IMR-90 (cell line): ENCODE measurements at regions not wholly inside any gene's neighbourhood (a gene's known extent, or its start where the extent isn't known, plus 50 kb on each side); places are given as distances from the start of the nearest gene placed in this dataset.

Experiments
- ATAC-seq: fragments of 200-7000 bp; cut with Tn5 transposase; 2 replicates; pipeline ENCODE4 v1.9.1; 2020; ENCODE audit warnings: low read depth, mild to moderate bottlenecking, moderate library complexity
- BruUV-seq: library from RNA; stranded (reverse); fragments of 400-500 nt; replicated peaks from 2 replicates; lab custom pipeline; 2021; lab: Mats Ljungman, UMichigan
- CTCF ChIA-PET: fragments of 300-600 bp; formaldehyde crosslinking; extraction: SDS; loops from one replicate; lab custom pipeline; 2021; ENCODE audit warnings: antibody characterized with exemption; lab: Yijun Ruan, JAX
- POLR2A ChIA-PET: fragments of 300-600 bp; sonication (Branson Sonifier 250); formaldehyde crosslinking; loops from one replicate; lab custom pipeline; 2022; ENCODE audit warnings: antibody characterized with exemption; ENCODE audit not compliant: unreplicated experiment; lab: Charles Lee
- DNase-seq: peaks from one replicate; pipeline ENCODE4 v3.0.0; 2013
- H2AFZ ChIP-seq: replicated peaks from 2 replicates; pipeline ENCODE3; 2013; ENCODE audit warnings: low read length, mild to moderate bottlenecking; ENCODE audit not compliant: poor library complexity
- H2AK5ac ChIP-seq: 2 replicates; pipeline ENCODE4 v1.6.1; 2013; ENCODE audit warnings: low read depth, low read length, inconsistent platforms
- H2AK9ac ChIP-seq: replicated peaks from 2 replicates; pipeline ENCODE3; 2013; ENCODE audit warnings: mild to moderate bottlenecking, low read depth, low read length, moderate library complexity; ENCODE audit not compliant: poor library complexity
- H2BK120ac ChIP-seq: 2 replicates; pipeline ENCODE4 v1.6.1; 2013; ENCODE audit warnings: low read depth, low read length, inconsistent platforms
- H2BK15ac ChIP-seq: 3 replicates; pipeline ENCODE4 v1.6.1; 2013; ENCODE audit warnings: low read depth, low read length, inconsistent platforms
- H2BK20ac ChIP-seq: 2 replicates; pipeline ENCODE4 v1.6.1; 2013; ENCODE audit warnings: low read depth, mild to moderate bottlenecking, inconsistent platforms, low read length, moderate library complexity
- H2BK5ac ChIP-seq: 2 replicates; pipeline ENCODE4 v1.6.1; 2013; ENCODE audit warnings: mild to moderate bottlenecking, low read depth, low read length, inconsistent platforms; ENCODE audit not compliant: poor library complexity, severe bottlenecking
- H3K14ac ChIP-seq: replicated peaks from 2 replicates; pipeline ENCODE4 v1.6.1; 2013; ENCODE audit warnings: low read depth, low read length, inconsistent platforms
- H3K18ac ChIP-seq: 2 replicates; pipeline ENCODE4 v1.6.1; 2013; ENCODE audit warnings: low read depth, low read length, control low read depth
- H3K23ac ChIP-seq: 2 replicates; pipeline ENCODE4 v1.6.1; 2013; ENCODE audit warnings: low read depth, low read length, inconsistent platforms
- H3K27ac ChIP-seq: 2 replicates; pipeline ENCODE4 v1.5.1; 2013; ENCODE audit warnings: mild to moderate bottlenecking, control low read depth, low read length; ENCODE audit not compliant: insufficient read depth
- H3K27me3 ChIP-seq: 2 replicates; pipeline ENCODE4 v1.6.1; 2013; ENCODE audit warnings: low read length; ENCODE audit not compliant: control insufficient read depth, insufficient read depth
- H3K36me3 ChIP-seq: 2 replicates; pipeline ENCODE4 v1.6.1; 2013; ENCODE audit warnings: low read length, mixed read lengths; ENCODE audit not compliant: control insufficient read depth, insufficient read depth
- H3K4ac ChIP-seq: 2 replicates; pipeline ENCODE4 v1.6.1; 2013; ENCODE audit warnings: low read depth, low read length, inconsistent platforms
- H3K4me1 ChIP-seq: 2 replicates; pipeline ENCODE4 v1.6.1; 2013; ENCODE audit warnings: low read length, mixed read lengths; ENCODE audit not compliant: control insufficient read depth, insufficient read depth
- H3K4me2 ChIP-seq: 2 replicates; pipeline ENCODE4 v1.6.1; 2013; ENCODE audit warnings: low read depth, mild to moderate bottlenecking, control low read depth, low read length, moderate library complexity
- H3K4me3 ChIP-seq: 2 replicates; pipeline ENCODE4 v1.5.1; 2013; ENCODE audit warnings: low read depth, mild to moderate bottlenecking, control low read depth, low read length, moderate library complexity; ENCODE audit not compliant: insufficient read depth
- H3K56ac ChIP-seq: 2 replicates; pipeline ENCODE4 v1.6.1; 2013; ENCODE audit warnings: low read length, inconsistent platforms; ENCODE audit not compliant: insufficient read depth; ENCODE audit errors: extremely low read depth
- H3K79me1 ChIP-seq, 2 experiments: 2 replicates each; pipeline ENCODE4 v1.6.1; 2013; ENCODE audit warnings: low read length in 2 of 2, inconsistent platforms in 1 of 2, low read depth in 1 of 2
- H3K9ac ChIP-seq: 2 replicates; pipeline ENCODE4 v1.6.1; 2013; ENCODE audit warnings: low read depth, low read length, control low read depth
- H3K9me1 ChIP-seq: 2 replicates; pipeline ENCODE4 v1.6.1; 2013; ENCODE audit warnings: low read length, inconsistent platforms; ENCODE audit not compliant: insufficient read depth
- H3K9me3 ChIP-seq: 2 replicates; pipeline ENCODE4 v1.6.1; 2013; ENCODE audit warnings: low read length; ENCODE audit not compliant: control insufficient read depth, insufficient read depth
- H4K20me1 ChIP-seq: 2 replicates; pipeline ENCODE4 v1.6.1; 2013; ENCODE audit warnings: low read length, inconsistent platforms; ENCODE audit not compliant: insufficient read depth
- H4K5ac ChIP-seq: 2 replicates; pipeline ENCODE4 v1.6.1; 2013; ENCODE audit warnings: mild to moderate bottlenecking, low read depth, low read length, control low read depth
- H4K8ac ChIP-seq, 2 experiments: 2 replicates each; pipeline ENCODE4 v1.6.1; 2013; ENCODE audit warnings: low read depth in 2 of 2, low read length in 2 of 2, control low read depth in 1 of 2, inconsistent platforms in 1 of 2
- H4K91ac ChIP-seq: 2 replicates; pipeline ENCODE4 v1.6.1; 2013; ENCODE audit warnings: low read depth, low read length, inconsistent platforms; ENCODE audit not compliant: insufficient read depth
- BHLHE40 ChIP-seq: fragments of 150-350 bp; IDR thresholded peaks from 2 replicates; pipeline ENCODE4 v1.6.1; 2016; ENCODE audit warnings: mild to moderate bottlenecking, low read depth, low read length
- CEBPB ChIP-seq: IDR thresholded peaks from 2 replicates; pipeline ENCODE4 v1.6.1; 2012; ENCODE audit warnings: low read depth, low read length, improper control_type of control experiment
- MAFK ChIP-seq: IDR thresholded peaks from 2 replicates; pipeline ENCODE4 v1.6.1; 2012; ENCODE audit warnings: low read depth, low read length, improper control_type of control experiment
- MXI1 ChIP-seq: IDR thresholded peaks from 2 replicates; pipeline ENCODE4 v1.6.1; 2012; ENCODE audit warnings: low read depth, mild to moderate bottlenecking, low read length, moderate library complexity, borderline replicate concordance
- RAD21 ChIP-seq: IDR thresholded peaks from 2 replicates; pipeline ENCODE4 v1.6.1; 2012; ENCODE audit warnings: low read length, improper control_type of control experiment
- RFX5 ChIP-seq: IDR thresholded peaks from 2 replicates; pipeline ENCODE4 v1.8.0; 2012; ENCODE audit warnings: low read depth, mild to moderate bottlenecking, low read length, moderate library complexity
- USF2 ChIP-seq: fragments of 150-350 bp; IDR thresholded peaks from 2 replicates; pipeline ENCODE4 v1.6.1; 2017; ENCODE audit warnings: mild to moderate bottlenecking, antibody characterized with exemption, low read length, low read depth
- WGBS, 2 experiments: methylation state at CpG; one replicate each; pipeline versions ENCODE4 v1.1.5 to v1.1.7; 2013; ENCODE audit warnings: missing lambda C conversion rate in 2 of 2; ENCODE audit not compliant: insufficient read length in 1 of 2; ENCODE audit errors: extremely low coverage in 2 of 2; 5-methylcytosine and 5-hydroxymethylcytosine counted together
- dilution Hi-C: fragments of 300-500 bp; cut with HindIII; formaldehyde crosslinking; loops from one replicate; pipeline ENCODE4 v1.14.3; 2018; ENCODE audit warnings: low sequenced_read_pairs; ENCODE audit not compliant: unreplicated experiment
- in situ Hi-C: fragments of 300-500 bp; cut with MboI; formaldehyde crosslinking; loops from 3 replicates; pipeline ENCODE4 v1.14.3; 2019; ENCODE audit warnings: low sequenced_read_pairs, inconsistent platforms, mixed read lengths
- intact Hi-C: fragments of 100-400 bp; cut with micrococcal nuclease; formaldehyde crosslinking; loops from 2 replicates; pipeline ENCODE4 v1.10.0; 2022

GRCh38 chr1:101175466-101175865 is 61.4 kb upstream of the S1PR1 start:
- peak overlapping the region; percentile 70 for H2BK20ac ChIP-seq
- H2AK5ac ChIP-seq: no peak overlapping the region
- in situ Hi-C loops (no loop called here), intact Hi-C loops (no loop called here), dilution Hi-C loops (no loop called here)
- no peak overlapping the region for H3K9ac ChIP-seq
- H3K4me3 ChIP-seq: no peak overlapping the region
- H3K27me3 ChIP-seq: no peaks in the 10 kb centered on the region
- DNase-seq: no peak
- peak overlapping the region; percentile 44; the same call in 1 of the 2 replicates for H4K5ac ChIP-seq
- no peaks in the 10 kb centered on the region for H3K9me1 ChIP-seq
- no TSS peak for BruUV-seq
- no peaks in the 10 kb centered on the region for H4K20me1 ChIP-seq
- H3K9me3 ChIP-seq: no peaks in the 10 kb centered on the region
- no peak overlapping the region for H2AK9ac ChIP-seq
- peak overlapping the region; percentile 42; the same call in 1 of the 2 replicates for H3K18ac ChIP-seq
- no peak overlapping the region for H3K23ac ChIP-seq
- CTCF ChIA-PET: interaction anchor here (0.9 to 1.9 kb wide), 3 partner anchors 10 to 60 kb away, joined by 3 to 7 read pairs (median 3); no protein-coding TSS in a partner anchor
- H3K4ac ChIP-seq: peak overlapping the region; percentile 34
- H2AFZ ChIP-seq: no peak overlapping the region
- H3K4me2 ChIP-seq: no peak overlapping the region
- ATAC-seq: no peak
- H2BK120ac ChIP-seq: peak overlapping the region; percentile 71
- no peak overlapping the region for H3K27ac ChIP-seq
- no CpG with 5 or more reads among the region's 3 CpGs for WGBS, 2 experiments
- peak overlapping the region; percentile 26 for H4K91ac ChIP-seq
- peak overlapping the region; percentile 41 for H3K14ac ChIP-seq
- H3K36me3 ChIP-seq: no peaks in the 10 kb centered on the region
- H2BK5ac ChIP-seq: peak overlapping the region; percentile 31
- peaks cover 5% of the 10 kb centered on the region for H3K4me1 ChIP-seq
- peak overlapping the region in 1 of 2 experiments; percentile 37; a peak in 2 of 4 replicates for H4K8ac ChIP-seq
- 0 out of 3 replicates have a peak overlapping the region, but pooled peaks have one; percentile 39 for H2BK15ac ChIP-seq
- no peaks in the 10 kb centered on the region for H3K79me1 ChIP-seq
- POLR2A ChIA-PET: no interaction called here
- TF ChIP-seq BHLHE40: no peak
- no peak for TF ChIP-seq RAD21
- TF ChIP-seq MAFK: no peak
- no peak for TF ChIP-seq USF2
- no peak for TF ChIP-seq CEBPB
- no peak for TF ChIP-seq MXI1
- no peak for TF ChIP-seq RFX5
- H3K56ac ChIP-seq: no peak overlapping the region
